NCI-H146 (cell line): ENCODE measurements at regions not wholly inside any gene's neighbourhood (a gene's known extent, or its start where the extent isn't known, plus 50 kb on each side); places are given as distances from the start of the nearest gene placed in this dataset.

ENCODE experiments used
- DNase-seq: peaks from one replicate; lab custom pipeline; 2025; lab: John Stamatoyannopoulos, UW

- DNase-seq, result peak; percentile 39
Measured at GRCh38 chr5:157913575-157913974, 54.6 kb upstream of the CLINT1 start.

DNA sequence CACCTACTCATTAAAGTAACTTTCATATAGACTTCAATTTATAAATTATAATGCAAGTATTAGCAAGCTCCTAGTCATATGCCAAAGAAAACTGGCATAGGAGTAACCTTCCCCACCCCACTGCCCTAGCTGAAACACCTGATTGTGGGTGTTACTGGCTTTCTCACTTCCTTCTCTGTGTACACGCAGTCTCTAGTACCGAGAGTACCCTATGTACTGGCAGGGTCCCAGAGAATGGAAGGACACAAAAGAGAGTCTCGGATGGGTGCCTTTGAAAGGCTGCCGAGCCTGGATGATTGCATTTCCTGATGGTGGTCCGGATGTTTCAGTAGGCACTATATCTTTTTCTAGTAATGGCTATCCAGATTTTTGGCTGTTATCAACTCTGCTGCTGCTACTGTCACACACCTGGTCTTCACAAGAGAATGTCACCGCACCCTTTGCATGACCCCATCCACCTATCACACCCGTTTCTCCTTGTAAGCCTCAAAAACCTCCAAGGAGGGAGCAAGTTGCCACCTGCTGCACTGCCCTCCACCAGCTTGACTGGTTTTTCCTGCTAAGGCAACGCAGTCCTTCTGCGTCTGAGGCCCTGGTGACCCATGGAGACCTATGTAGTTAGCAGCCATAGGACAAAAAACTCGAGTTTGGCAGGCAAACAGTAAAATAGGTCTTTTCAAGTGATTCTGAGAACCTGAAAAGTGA is 53.8 kb upstream of the CLINT1 start:
- peak; percentile 75 for DNase-seq

DNA sequence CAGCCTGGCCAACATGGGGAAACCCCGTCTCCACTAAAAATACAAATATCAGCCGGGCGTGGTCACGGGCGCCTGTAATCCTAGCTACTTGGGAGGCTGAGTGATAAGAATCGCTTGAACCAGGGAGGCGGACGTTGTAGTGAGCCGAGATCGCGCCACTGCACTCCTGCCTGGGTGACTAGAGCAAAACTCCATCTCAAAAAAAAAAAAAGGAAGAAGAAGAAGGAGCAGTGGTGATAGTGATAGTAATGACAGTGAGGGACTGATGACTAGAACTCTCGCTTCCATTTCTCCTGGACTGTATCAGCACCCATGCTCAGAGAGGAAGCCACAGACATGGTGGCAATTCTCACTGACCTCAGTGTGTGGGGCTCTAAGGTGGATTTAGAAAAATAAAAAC is 52.6 kb upstream of the CLINT1 start:
- no peak for DNase-seq
